Renal cortex interstitium (tissue), 11 donors: ENCODE measurements at regions not wholly inside any gene's neighbourhood (a gene's known extent, or its start where the extent isn't known, plus 50 kb on each side); places are given as distances from the start of the nearest gene placed in this dataset.

Source experiments
- DNase-seq, 11 donors: peaks; one replicate each; pipeline ENCODE4 v3.0.0-alpha.2; 2013; ENCODE audit warnings: low read depth in 9 of 11, low spot score in 4 of 11; ENCODE audit errors: extremely low read depth in 1 of 11

- no peak for DNase-seq
Measured at GRCh38 chr14:51436630-51437029, 196.6 kb downstream of the TMX1 start.

- DNase-seq: no peak
Measured at GRCh38 chr14:51439896-51440295, 199.8 kb downstream of the TMX1 start.

- DNase-seq: no peak
Measured at GRCh38 chr14:51441001-51441400, 201.0 kb downstream of the TMX1 start.

- no peak for DNase-seq
Measured at GRCh38 chr14:51442513-51443175, 202.6 kb downstream of the TMX1 start.

- DNase-seq: no peak
Measured at GRCh38 chr14:51443195-51444018, 203.4 kb downstream of the TMX1 start.

GRCh38 chr14:51444353-51445000 is 204.4 kb downstream of the TMX1 start:
- no peak for DNase-seq

GRCh38 chr14:51445001-51445390 is 204.9 kb downstream of the TMX1 start:
- DNase-seq: no peak

- DNase-seq: no peak
Measured at GRCh38 chr14:51446771-51447170, 204.9 kb upstream of the FRMD6 start.

- no peak for DNase-seq
Measured at GRCh38 chr14:51447411-51447810, 204.3 kb upstream of the FRMD6 start.

GRCh38 chr14:51448831-51449670 is 202.7 kb upstream of the FRMD6 start:
- no peak for DNase-seq

- no peak for DNase-seq
Measured at GRCh38 chr14:51449681-51450080, 202.0 kb upstream of the FRMD6 start.

GRCh38 chr14:51451561-51451960 is 200.1 kb upstream of the FRMD6 start:
- no peak for DNase-seq

GRCh38 chr14:51453869-51454268 is 197.8 kb upstream of the FRMD6 start:
- DNase-seq: no peak

- DNase-seq: no peak
Measured at GRCh38 chr14:51454351-51454750, 197.4 kb upstream of the FRMD6 start.

GRCh38 chr14:51455041-51455835 is 196.5 kb upstream of the FRMD6 start:
- no peak for DNase-seq

GRCh38 chr14:51457843-51458562 is 193.7 kb upstream of the FRMD6 start:
- no peak for DNase-seq

- DNase-seq: no peak
Measured at GRCh38 chr14:51458563-51458955, 193.2 kb upstream of the FRMD6 start.

- DNase-seq: no peak
Measured at GRCh38 chr14:51460011-51460410, 191.7 kb upstream of the FRMD6 start.
